AG04449 (cell line): ENCODE measurements at regions not wholly inside any gene's neighbourhood (a gene's known extent, or its start where the extent isn't known, plus 50 kb on each side); places are given as distances from the start of the nearest gene placed in this dataset.

Source experiments
- CTCF ChIA-PET: fragments of 350-600 bp; formaldehyde crosslinking; extraction: SDS; loops from one replicate; lab custom pipeline; 2021; ENCODE audit warnings: antibody characterized with exemption; lab: Yijun Ruan, JAX
- POLR2A ChIA-PET: fragments of 400-600, 350-600 bp; formaldehyde crosslinking; extraction: SDS; loops from one replicate; lab custom pipeline; 2020; ENCODE audit warnings: antibody characterized with exemption, inconsistent platforms; lab: Yijun Ruan, JAX
- DNase-seq: peaks from one replicate; pipeline ENCODE4 v3.0.0-alpha.2; 2010; ENCODE audit warnings: low read depth, low spot score
- H3K4me3 ChIP-seq: 2 replicates; pipeline ENCODE4 v1.5.1; 2011; ENCODE audit warnings: low read depth, mild to moderate bottlenecking, control low read depth, low read length
- TF ChIP-seq, protein P1 (sequence below): IDR thresholded peaks from one replicate; pipeline ENCODE4 v1.5.1; 2011; ENCODE audit warnings: mild to moderate bottlenecking, moderate library complexity, low read length, control low read depth, inconsistent platforms; ENCODE audit not compliant: insufficient read depth; ENCODE audit errors: missing control alignments

DNA sequence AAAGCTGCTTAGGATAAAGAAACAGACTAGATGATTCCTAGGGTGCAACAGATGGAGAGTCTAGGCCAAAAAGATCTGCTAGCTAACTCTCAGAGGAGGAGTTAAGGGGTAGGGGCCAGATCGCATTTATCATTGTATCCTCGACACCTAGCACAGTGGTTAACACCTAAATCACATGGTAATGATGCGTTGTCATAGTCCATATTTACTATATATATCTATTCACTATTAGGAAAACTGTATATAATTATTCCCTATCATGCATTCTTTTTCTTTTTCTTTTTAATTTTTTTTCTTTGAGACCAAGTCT lies 92.8 kb upstream of the SLC44A1 start:
- ChIA-PET CTCF (interaction anchor here (1.6 to 2.4 kb wide), 2 partner anchors 264 to 288 kb away, joined by 9 to 11 read pairs; no protein-coding TSS in a partner anchor), POLR2A (interaction anchor here (1.1 kb wide), 1 partner anchor 224 kb away, joined by 3 read pairs; no protein-coding TSS in a partner anchor)
- DNase-seq: no peak
- no peak overlapping the region for H3K4me3 ChIP-seq
- TF ChIP-seq, protein P1, sequence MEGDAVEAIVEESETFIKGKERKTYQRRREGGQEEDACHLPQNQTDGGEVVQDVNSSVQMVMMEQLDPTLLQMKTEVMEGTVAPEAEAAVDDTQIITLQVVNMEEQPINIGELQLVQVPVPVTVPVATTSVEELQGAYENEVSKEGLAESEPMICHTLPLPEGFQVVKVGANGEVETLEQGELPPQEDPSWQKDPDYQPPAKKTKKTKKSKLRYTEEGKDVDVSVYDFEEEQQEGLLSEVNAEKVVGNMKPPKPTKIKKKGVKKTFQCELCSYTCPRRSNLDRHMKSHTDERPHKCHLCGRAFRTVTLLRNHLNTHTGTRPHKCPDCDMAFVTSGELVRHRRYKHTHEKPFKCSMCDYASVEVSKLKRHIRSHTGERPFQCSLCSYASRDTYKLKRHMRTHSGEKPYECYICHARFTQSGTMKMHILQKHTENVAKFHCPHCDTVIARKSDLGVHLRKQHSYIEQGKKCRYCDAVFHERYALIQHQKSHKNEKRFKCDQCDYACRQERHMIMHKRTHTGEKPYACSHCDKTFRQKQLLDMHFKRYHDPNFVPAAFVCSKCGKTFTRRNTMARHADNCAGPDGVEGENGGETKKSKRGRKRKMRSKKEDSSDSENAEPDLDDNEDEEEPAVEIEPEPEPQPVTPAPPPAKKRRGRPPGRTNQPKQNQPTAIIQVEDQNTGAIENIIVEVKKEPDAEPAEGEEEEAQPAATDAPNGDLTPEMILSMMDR: no peak

DNA sequence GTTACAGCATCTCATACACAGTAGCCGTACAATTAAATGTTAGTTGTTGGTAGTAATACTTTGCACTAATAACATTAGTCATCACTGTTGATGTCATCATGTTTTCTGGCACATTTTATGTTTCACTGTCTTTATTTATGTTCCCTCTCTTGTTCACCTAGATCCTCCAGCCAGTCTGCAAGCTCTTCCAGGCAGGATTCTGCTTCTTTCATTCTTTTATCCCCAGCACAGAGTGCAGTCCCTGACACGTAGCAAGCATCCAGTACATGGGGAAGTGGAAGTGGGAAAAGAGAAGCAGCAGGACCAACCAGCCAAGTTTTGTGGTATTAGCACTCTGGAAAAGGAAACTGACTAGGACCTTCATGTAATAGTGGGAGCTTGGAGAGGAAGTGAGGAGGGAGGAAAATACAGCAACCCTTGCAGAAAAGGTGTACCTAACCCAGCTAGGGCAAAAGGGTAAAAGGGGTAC lies 89.7 kb upstream of the SLC44A1 start:
- ChIA-PET CTCF (interaction anchor here (1.0 to 13.6 kb wide), 9 partner anchors 11 to 292 kb away, joined by 3 to 235 read pairs (median 3); no protein-coding TSS in a partner anchor), POLR2A (interaction anchor here (0.6 kb wide), 1 partner anchor 90 kb away, joined by 3 read pairs; no protein-coding TSS in a partner anchor)
- no peak for DNase-seq

DNA sequence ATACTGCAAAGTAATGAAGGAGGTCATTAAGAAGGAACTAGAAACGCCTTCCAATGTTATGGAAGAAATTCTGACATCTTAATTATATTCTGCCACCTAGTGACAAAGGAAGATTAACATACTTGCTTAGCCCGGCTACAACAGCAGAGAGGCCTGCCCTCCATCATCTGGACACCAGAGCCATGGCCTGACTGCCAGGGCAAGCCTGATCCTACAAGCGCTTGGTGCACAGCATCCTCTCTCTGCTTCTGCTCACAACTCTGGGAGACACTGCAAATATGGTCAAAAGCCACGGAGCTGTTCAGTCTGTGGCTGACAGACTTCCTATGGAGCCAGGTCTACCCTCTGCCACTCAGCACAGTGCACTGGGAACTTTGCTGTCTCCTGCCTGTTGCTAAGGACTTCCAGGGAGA lies 87.3 kb upstream of the SLC44A1 start:
- no peak overlapping the region for H3K4me3 ChIP-seq
- ChIA-PET POLR2A (no interaction called here), CTCF (interaction anchor here (0.6 to 13.6 kb wide), 18 partner anchors 8 to 376 kb away, joined by 3 to 235 read pairs (median 6); no protein-coding TSS in a partner anchor)
- TF ChIP-seq, protein P1: peak; percentile 37
- DNase-seq: peak; percentile 41

More for the DNA sequence above, 89.7 kb upstream of the SLC44A1 start:
- TF ChIP-seq, protein P1: no peak
- no peak overlapping the region for H3K4me3 ChIP-seq

DNA sequence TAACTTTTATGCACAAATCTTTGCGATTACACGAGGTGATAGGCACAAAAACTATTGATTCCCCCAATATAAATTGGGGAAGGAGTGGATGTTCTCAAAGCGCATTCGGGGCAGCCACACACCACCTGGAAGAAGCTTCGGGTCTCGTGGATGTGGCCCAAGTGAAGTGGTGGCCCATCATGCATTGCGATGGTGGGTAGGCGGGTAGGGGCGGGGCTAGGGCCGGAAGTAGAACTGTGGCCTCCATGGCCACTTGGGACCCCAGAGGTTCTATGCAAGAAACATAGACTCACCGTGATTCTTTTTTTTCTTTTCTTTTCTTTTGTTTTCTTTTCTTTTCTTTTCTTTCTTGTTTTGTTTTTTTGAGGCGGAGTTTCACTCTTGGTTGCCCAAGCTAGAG lies 86.4 kb upstream of the SLC44A1 start:
- TF ChIP-seq, protein P1: no peak

DNA sequence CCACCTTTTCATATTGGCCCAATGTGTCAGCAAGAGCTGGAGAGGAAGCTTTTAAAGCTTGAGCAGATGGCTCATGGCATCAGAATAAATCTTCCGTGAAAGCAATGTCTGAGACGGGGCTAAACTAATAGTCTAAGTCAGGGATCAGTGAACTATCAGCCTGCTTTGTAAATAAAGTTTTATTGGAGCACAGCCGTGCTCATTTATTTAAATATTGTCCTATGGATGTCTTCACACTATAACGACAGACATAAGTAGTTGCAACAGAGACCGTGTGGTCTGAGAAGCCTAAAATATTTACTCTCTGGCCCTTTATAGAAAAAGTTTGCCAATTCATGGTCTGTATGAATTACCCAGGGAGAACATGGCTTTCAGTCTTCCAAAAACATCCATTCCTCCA lies 85.6 kb upstream of the SLC44A1 start:
- no peak overlapping the region for H3K4me3 ChIP-seq
- ChIA-PET CTCF (interaction anchor here (0.6 to 13.6 kb wide), 17 partner anchors 10 to 381 kb away, joined by 3 to 235 read pairs (median 5); no protein-coding TSS in a partner anchor), POLR2A (interaction anchor here (0.7 kb wide), 1 partner anchor 13 kb away, joined by 4 read pairs; no protein-coding TSS in a partner anchor)
- no peak for DNase-seq
- TF ChIP-seq, protein P1: no peak

More for the DNA sequence above, 86.4 kb upstream of the SLC44A1 start:
- no peak overlapping the region for H3K4me3 ChIP-seq
- no peak for DNase-seq
- POLR2A ChIA-PET: no interaction called here
- CTCF ChIA-PET: interaction anchor here (0.6 to 13.6 kb wide), 11 partner anchors 9 to 377 kb away, joined by 3 to 235 read pairs (median 10); no protein-coding TSS in a partner anchor

DNA sequence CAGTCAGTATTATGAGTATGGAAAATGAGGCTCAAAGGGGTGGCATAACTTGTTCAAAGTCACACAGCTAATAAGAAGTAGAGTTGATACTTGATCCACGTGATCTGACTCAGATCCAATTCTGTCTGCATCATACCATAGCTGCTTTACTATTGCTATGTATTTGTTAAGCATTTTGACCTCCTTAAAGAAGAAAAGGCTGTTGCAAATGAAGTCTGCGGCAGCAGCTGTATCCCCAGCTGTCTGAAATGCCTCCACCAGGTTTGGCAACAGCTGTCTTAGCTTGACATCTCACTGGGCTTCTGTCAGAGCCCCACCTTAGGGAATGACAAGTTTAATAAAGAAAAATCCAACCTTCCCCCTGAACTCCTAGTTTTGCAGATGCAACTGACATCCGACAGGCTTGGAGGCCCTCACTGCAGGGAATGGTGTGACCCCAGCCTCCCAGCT lies 75.6 kb upstream of the SLC44A1 start:
- CTCF ChIA-PET: interaction anchor here (1.4 to 3.5 kb wide), 7 partner anchors 10 to 257 kb away, joined by 3 to 18 read pairs (median 4); no protein-coding TSS in a partner anchor
- TF ChIP-seq, protein P1: no peak
- no peak overlapping the region for H3K4me3 ChIP-seq
- DNase-seq: peak; percentile 21
- POLR2A ChIA-PET: no interaction called here
